ENCODE measurements at regions not wholly inside any gene's neighbourhood (a gene's known extent, or its start where the extent isn't known, plus 50 kb on each side); places are given as distances from the start of the nearest gene placed in this dataset.

DNA sequence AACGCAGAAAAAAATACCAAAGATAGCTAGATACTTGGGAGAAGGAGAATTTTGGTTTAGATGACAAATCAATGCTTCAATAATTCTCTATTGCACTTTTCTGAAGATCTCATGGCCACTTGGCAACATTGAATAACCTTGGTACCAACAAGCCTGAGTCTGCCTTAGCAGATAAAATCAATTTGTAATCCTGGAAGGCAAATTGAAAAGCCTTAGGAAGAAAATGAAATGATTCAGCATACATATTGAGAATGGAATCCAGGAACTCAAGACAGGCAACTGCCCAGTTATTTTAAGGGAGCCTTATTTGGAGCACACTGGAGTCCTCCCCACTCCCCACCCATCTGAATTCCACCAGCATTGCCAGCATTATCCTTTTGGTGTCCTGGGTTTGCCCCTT, 109.3 kb upstream of the SOX9 start:
- no peak for TF ChIP-seq REST (IDR thresholded peaks at IDR 0.05; ENCODE audit: low read depth)
- TF ChIP-seq, protein P1, sequence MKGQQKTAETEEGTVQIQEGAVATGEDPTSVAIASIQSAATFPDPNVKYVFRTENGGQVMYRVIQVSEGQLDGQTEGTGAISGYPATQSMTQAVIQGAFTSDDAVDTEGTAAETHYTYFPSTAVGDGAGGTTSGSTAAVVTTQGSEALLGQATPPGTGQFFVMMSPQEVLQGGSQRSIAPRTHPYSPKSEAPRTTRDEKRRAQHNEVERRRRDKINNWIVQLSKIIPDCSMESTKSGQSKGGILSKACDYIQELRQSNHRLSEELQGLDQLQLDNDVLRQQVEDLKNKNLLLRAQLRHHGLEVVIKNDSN (IDR thresholded peaks at IDR 0.05): no peak
- TF ChIP-seq EP300 (IDR thresholded peaks at IDR 0.05; ENCODE audit: borderline replicate concordance): no peak
- TF ChIP-seq TAF1 (IDR thresholded peaks at IDR 0.05; ENCODE audit: low read depth): no peak
- no peak for TF ChIP-seq TCF12 (IDR thresholded peaks at IDR 0.05; ENCODE audit: low read depth)
- TF ChIP-seq MAX (IDR thresholded peaks at IDR 0.05): no peak
